ENCODE measurements at regions not wholly inside any gene's neighbourhood (a gene's known extent, or its start where the extent isn't known, plus 50 kb on each side); places are given as distances from the start of the nearest gene placed in this dataset.
A peak's percentile ranks its signal among the peaks of the same experiment; 100 is the strongest.

DNA sequence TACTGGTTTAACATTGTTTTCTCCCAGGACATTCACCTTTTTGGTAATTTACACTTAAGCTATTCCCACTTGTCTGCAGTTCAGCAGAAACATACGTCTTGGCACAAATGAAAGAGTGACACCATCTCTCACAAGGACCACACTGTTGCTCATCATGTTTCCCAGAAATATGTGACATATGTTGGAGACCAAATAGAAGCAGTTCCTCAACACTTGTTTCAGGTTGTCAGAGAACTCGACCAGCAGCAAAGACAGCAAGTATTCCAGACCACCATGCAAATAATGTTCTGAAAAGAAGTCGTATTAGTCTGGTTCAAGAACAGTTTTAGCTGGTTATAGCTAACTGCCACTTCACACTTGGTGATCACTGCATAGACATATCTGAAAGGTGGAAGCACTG, 81.3 kb upstream of the KLF6 start:
- no peaks in the 10 kb centered on the region for H3K4me1 ChIP-seq (ENCODE audit: control insufficient read depth, insufficient read depth, low read length)
- DNase-seq, result no peak
- no peak for ATAC-seq
- intact Hi-C loops (cut with DNase I), result no loop called here
- H3K27ac ChIP-seq (ENCODE audit: low read length), result no peak overlapping the region
- no peaks in the 10 kb centered on the region for H3K9me3 ChIP-seq (ENCODE audit: control insufficient read depth, low read length)
- no peaks in the 10 kb centered on the region for H3K27me3 ChIP-seq (ENCODE audit: control insufficient read depth, insufficient read depth)
- H3K4me3 ChIP-seq (ENCODE audit: low read length), result no peak overlapping the region
- 76% methylated on average over 3 of the region's 3 CpGs for WGBS

DNA sequence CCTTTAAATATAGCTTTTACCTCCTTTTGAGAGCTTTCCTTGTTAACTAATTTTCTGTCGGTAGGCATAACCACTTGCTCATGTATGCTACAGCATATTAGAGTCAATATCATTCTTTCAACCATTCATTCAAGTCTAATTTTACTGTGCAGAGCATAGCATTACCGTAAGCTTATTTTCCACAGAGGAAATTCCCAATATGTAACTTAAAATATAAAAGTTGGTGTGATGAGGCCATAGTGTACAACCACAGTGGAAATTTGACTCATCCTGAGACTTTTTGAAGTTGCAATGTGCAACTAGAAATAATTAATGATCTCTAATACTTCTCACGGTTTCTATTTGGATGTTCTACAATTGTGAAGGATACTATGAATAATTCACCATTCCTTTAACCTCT, 80.6 kb upstream of the KLF6 start:
- 90% methylated on average over 3 of the region's 3 CpGs for WGBS
- Histone ChIP-seq H3K27me3 (ENCODE audit: control insufficient read depth, insufficient read depth) (no peaks in the 10 kb centered on the region), H3K4me3 (ENCODE audit: low read length) (no peak overlapping the region), H3K27ac (ENCODE audit: low read length) (no peak overlapping the region), H3K4me1 (ENCODE audit: control insufficient read depth, insufficient read depth, low read length) (peaks cover 2% of the 10 kb centered on the region), H3K9me3 (ENCODE audit: control insufficient read depth, low read length) (no peaks in the 10 kb centered on the region)
- ATAC-seq, result no peak
- no peak for DNase-seq
- intact Hi-C loops (cut with DNase I), result no loop called here

- H3K4me3 ChIP-seq (ENCODE audit: low read length), result no peak overlapping the region
- peaks cover 2% of the 10 kb centered on the region for H3K4me1 ChIP-seq (ENCODE audit: control insufficient read depth, insufficient read depth, low read length)
- DNase-seq (peak in 1 of 3 donors; percentile 62), ATAC-seq (peak in 1 of 2 donors; percentile 40)
- intact Hi-C loops (cut with DNase I), result no loop called here
- no peak overlapping the region for H3K27ac ChIP-seq (ENCODE audit: low read length)
- WGBS, result 82% methylated on average over 15 of the region's 15 CpGs
- no peaks in the 10 kb centered on the region for H3K9me3 ChIP-seq (ENCODE audit: control insufficient read depth, low read length)
- no peaks in the 10 kb centered on the region for H3K27me3 ChIP-seq (ENCODE audit: control insufficient read depth, insufficient read depth)
Measured at GRCh38 chr10:3861795-3862194, 76.8 kb upstream of the KLF6 start.

- 94% methylated on average over 12 of the region's 12 CpGs for WGBS
- Histone ChIP-seq H3K27me3 (ENCODE audit: control insufficient read depth, insufficient read depth) (no peaks in the 10 kb centered on the region), H3K4me1 (ENCODE audit: control insufficient read depth, insufficient read depth, low read length) (peaks cover 4% of the 10 kb centered on the region), H3K27ac (ENCODE audit: low read length) (no peak overlapping the region), H3K4me3 (ENCODE audit: low read length) (no peak overlapping the region), H3K9me3 (ENCODE audit: control insufficient read depth, low read length) (no peaks in the 10 kb centered on the region)
- intact Hi-C loops (cut with DNase I), result no loop called here
- ATAC-seq, result no peak
- DNase-seq, result no peak
Measured at GRCh38 chr10:3858051-3858845, 73.2 kb upstream of the KLF6 start.

- ATAC-seq, result no peak
- Histone ChIP-seq H3K4me3 (ENCODE audit: low read length) (no peak overlapping the region), H3K27me3 (ENCODE audit: control insufficient read depth, insufficient read depth) (no peaks in the 10 kb centered on the region), H3K9me3 (ENCODE audit: control insufficient read depth, low read length) (no peaks in the 10 kb centered on the region), H3K27ac (ENCODE audit: low read length) (no peak overlapping the region), H3K4me1 (ENCODE audit: control insufficient read depth, insufficient read depth, low read length) (peaks cover 4% of the 10 kb centered on the region)
- no peak for DNase-seq
- WGBS, result 92% methylated on average over 8 of the region's 8 CpGs
- intact Hi-C loops (cut with DNase I), result no loop called here
Measured at GRCh38 chr10:3857318-3857717, 72.3 kb upstream of the KLF6 start.

- 95% methylated on average over 7 of the region's 7 CpGs for WGBS
- intact Hi-C loops (cut with DNase I), result no loop called here
- DNase-seq, result no peak
- no peak overlapping the region for H3K27ac ChIP-seq (ENCODE audit: low read length)
- H3K4me1 ChIP-seq (ENCODE audit: control insufficient read depth, insufficient read depth, low read length), result peaks cover 4% of the 10 kb centered on the region
- ATAC-seq, result no peak
- no peaks in the 10 kb centered on the region for H3K9me3 ChIP-seq (ENCODE audit: control insufficient read depth, low read length)
- no peaks in the 10 kb centered on the region for H3K27me3 ChIP-seq (ENCODE audit: control insufficient read depth, insufficient read depth)
- no peak overlapping the region for H3K4me3 ChIP-seq (ENCODE audit: low read length)
Measured at GRCh38 chr10:3856593-3856992, 71.6 kb upstream of the KLF6 start.

DNA sequence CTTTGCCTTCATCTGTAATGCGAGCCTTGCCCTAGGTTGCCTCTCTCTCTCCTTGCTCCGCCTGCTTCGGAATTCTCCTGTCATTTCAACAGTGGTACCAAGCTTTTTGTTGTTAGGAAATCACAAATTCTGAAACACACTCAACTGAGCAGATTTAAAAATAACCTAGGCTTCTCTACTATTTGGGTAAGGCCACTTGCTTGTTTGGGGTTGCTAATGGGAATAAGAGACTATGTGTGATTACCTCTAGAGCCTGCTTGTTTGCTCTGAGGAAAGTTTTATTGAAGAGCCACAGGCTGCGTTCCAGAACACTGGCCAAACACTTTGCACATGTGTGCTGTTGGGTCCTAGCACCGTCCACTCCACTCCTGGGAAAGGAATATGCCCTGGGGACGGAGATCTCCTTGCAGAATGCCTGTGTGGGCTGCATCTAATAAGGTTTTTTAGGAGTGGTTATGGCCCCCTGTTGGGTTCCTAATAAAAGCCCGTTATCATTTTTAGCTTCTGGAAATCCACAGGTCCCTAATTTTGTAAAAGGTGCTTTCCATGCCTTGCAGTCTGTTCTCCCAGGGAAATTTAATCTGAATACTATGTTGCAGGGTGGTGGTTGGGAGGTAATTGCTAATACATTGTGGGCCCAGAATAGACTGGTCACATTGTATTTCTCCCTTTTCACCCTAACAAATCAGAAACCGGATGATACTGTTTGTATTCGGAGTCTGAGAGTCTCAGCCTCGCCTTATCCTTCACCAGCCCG, 68.7 kb upstream of the KLF6 start:
- no peak overlapping the region for H3K27ac ChIP-seq (ENCODE audit: low read length)
- peaks cover 2% of the 10 kb centered on the region for H3K4me1 ChIP-seq (ENCODE audit: control insufficient read depth, insufficient read depth, low read length)
- ATAC-seq (peak; percentile 22 to 42), DNase-seq (no peak)
- WGBS, result 75% methylated on average over 11 of the region's 11 CpGs
- intact Hi-C loops (cut with DNase I), result no loop called here
- no peaks in the 10 kb centered on the region for H3K9me3 ChIP-seq (ENCODE audit: control insufficient read depth, low read length)
- H3K27me3 ChIP-seq (ENCODE audit: control insufficient read depth, insufficient read depth), result no peaks in the 10 kb centered on the region
- H3K4me3 ChIP-seq (ENCODE audit: low read length), result no peak overlapping the region

DNA sequence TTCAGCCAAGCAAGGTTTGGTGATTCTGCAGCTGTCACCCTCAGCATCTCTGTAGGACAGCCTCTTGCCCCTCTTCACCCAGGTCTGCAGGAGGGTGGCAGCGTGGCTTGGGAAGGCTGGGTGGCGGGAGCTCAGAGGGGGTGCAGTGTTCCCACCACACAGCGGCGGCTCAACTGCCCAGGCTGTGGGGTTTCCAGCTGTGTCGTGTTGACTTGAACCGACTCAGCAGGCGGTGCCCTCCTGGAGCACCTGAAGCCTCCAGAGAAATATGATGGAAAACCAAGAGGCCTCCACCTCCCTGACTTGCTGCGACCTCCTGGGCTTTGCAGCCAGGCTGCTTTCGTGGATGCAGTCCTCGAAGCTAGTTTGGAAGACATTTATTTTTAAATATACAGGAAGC, 68.0 kb upstream of the KLF6 start:
- Histone ChIP-seq H3K27ac (ENCODE audit: low read length) (no peak overlapping the region), H3K4me1 (ENCODE audit: control insufficient read depth, insufficient read depth, low read length) (peaks cover 2% of the 10 kb centered on the region), H3K4me3 (ENCODE audit: low read length) (no peak overlapping the region), H3K27me3 (ENCODE audit: control insufficient read depth, insufficient read depth) (no peaks in the 10 kb centered on the region), H3K9me3 (ENCODE audit: control insufficient read depth, low read length) (no peaks in the 10 kb centered on the region)
- DNase-seq, result peak in 2 of 3 donors; percentile 53 to 63
- ATAC-seq, result peak; percentile 3 to 17
- intact Hi-C loops (cut with DNase I), result no loop called here
- WGBS, result 84% methylated on average over 10 of the region's 10 CpGs

GRCh38 chr10:3852147-3852904, 67.3 kb upstream of the KLF6 start:
- 47% methylated on average over 10 of the region's 10 CpGs for WGBS
- Histone ChIP-seq H3K4me1 (ENCODE audit: control insufficient read depth, insufficient read depth, low read length) (peaks cover 2% of the 10 kb centered on the region), H3K27ac (ENCODE audit: low read length) (no peak overlapping the region), H3K27me3 (ENCODE audit: control insufficient read depth, insufficient read depth) (no peaks in the 10 kb centered on the region), H3K4me3 (ENCODE audit: low read length) (no peak overlapping the region), H3K9me3 (ENCODE audit: control insufficient read depth, low read length) (no peaks in the 10 kb centered on the region)
- intact Hi-C loops (cut with DNase I), result no loop called here
- DNase-seq (peak in 2 of 3 donors; percentile 53 to 68), ATAC-seq (peak; percentile 84 to 90)

- WGBS, result 57% methylated on average over 9 of the region's 9 CpGs
- intact Hi-C loops (cut with DNase I), result no loop called here
- H3K27me3 ChIP-seq (ENCODE audit: control insufficient read depth, insufficient read depth), result no peaks in the 10 kb centered on the region
- no peaks in the 10 kb centered on the region for H3K9me3 ChIP-seq (ENCODE audit: control insufficient read depth, low read length)
- H3K27ac ChIP-seq (ENCODE audit: low read length), result no peak overlapping the region
- DNase-seq, result peak in 1 of 3 donors; percentile 53
- peaks cover 2% of the 10 kb centered on the region for H3K4me1 ChIP-seq (ENCODE audit: control insufficient read depth, insufficient read depth, low read length)
- peak; percentile 52 to 69 for ATAC-seq
- no peak overlapping the region for H3K4me3 ChIP-seq (ENCODE audit: low read length)
Measured at GRCh38 chr10:3850999-3851937, 66.3 kb upstream of the KLF6 start.
